HG03175 (cell line): ENCODE measurements at regions not wholly inside any gene's neighbourhood (a gene's known extent, or its start where the extent isn't known, plus 50 kb on each side); places are given as distances from the start of the nearest gene placed in this dataset.
"Not testable (repeated sequence)": the region's sequence is repeated elsewhere in the genome, so short reads cannot be mapped to it uniquely, and the experiment has no call there.

Source experiments
- ATAC-seq: cut with Tn5 transposase; IDR thresholded peaks from one replicate; pipeline ENCODE4 v1.9.1; 2021; ENCODE audit warnings: mild to moderate bottlenecking, moderate library complexity; ENCODE audit not compliant: unreplicated experiment

DNA sequence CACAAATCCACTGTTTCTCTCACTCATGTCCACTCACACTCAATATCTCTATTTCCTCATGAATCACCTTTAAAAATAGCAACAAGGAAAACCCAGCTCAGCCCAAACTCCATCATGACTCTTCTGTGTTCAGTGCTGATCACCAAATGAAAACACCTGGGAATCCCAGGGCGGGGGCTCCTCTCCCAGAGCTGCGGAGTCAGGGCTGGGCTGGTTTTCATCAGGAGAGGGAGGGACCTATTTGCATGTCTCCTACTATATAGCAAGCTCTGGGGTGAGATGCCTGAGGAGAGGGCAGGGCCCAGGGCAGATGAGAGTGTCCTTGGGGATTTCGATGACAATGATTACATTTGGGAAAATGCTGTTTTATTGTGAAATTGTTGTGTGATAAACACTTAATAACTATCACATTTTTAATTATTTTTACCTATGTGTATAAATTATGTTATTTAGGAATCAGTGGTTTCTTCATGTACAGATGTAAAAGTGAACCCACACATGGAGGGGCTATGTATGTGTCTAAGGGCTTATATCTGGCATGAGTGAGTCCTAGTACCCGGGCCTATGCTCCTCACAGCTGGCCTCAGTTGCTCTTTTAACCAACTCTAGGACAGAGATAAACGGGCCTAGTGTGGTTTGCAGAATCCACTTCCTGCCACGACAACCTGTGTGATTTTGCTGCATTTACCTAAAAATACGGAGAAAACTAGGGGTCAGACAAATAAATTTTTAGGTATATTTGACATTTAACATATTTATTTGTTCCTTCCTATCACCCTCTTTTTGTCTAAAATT, 1131.9 kb downstream of the TMEM121 start:
- ATAC-seq, result not testable (repeated sequence)

DNA sequence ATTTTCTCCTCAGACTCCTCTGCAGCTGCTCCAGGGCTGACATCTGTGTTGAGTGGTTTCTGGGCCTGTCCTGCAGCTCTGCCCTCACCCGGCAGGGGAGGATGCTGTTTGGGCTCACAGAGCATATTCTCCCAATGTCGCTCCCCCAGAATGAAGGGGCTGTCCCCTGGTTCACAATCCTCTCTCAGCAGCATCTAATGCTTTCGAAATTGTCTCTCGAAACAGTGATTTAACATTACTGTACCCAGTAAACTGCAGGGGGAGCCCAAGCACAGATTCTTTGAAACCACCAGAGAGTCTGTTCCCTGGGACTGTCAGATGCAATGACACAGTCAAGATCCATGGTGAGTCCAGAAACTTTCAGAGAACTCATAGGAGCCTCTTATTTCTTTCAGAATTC, 1135.2 kb downstream of the TMEM121 start:
- ATAC-seq, result peak; percentile 51

DNA sequence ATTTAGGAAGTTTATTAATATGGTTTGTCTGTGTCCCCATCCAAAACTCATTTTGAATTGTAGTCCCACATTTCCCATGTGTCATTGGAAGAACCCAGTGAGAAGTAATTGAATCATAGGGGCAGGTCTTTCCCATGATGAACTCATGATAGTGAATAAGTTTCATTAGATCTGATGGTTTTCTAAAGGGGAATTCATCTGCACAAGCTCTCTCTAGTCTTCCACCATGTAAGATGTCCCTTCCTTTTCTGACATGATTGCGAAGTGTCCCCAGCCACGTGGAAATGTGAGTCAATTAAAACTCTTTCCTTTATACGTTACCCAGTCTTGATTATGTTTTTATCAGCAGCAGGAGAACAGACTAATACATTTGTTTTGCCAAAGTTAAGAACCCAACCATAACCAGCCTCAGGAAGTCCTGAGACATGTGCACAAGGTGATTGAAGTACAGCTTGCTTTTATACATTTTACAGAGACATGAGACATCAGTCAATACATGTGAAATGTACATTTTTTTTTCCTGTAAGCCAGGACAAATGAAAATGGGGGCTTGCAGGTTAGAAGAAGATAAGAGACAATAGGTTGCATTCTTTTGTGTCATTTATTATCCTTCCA, 1136.7 kb downstream of the TMEM121 start:
- no peak for ATAC-seq

DNA sequence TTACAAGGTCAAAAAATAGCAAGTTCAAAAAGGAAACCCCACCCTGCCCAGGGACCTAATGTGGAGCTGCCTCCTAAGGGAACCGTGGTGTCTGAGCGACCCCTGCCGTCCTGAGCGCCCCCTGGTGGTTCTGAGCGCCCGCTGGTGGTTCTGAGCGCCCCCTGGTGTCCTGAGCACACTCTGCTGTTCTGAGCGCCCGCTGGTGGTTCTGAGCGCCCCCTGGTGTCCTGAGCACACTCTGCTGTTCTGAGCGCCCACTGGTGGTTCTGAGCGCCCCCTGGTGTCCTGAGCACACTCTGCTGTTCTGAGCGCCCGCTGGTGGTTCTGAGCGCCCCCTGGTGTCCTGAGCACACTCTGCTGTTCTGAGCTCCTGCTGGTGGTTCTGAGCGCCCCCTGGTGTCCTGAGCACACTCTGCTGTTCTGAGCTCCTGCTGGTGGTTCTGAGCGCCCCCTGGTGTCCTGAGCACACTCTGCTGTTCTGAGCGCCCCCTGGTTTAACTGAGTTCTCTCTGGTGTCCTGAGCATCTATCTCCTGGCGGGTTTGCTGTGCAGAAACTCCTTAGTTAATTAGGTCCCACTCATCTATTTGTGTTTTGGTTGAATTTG, 1137.5 kb downstream of the TMEM121 start:
- ATAC-seq, result peak; percentile 66

DNA sequence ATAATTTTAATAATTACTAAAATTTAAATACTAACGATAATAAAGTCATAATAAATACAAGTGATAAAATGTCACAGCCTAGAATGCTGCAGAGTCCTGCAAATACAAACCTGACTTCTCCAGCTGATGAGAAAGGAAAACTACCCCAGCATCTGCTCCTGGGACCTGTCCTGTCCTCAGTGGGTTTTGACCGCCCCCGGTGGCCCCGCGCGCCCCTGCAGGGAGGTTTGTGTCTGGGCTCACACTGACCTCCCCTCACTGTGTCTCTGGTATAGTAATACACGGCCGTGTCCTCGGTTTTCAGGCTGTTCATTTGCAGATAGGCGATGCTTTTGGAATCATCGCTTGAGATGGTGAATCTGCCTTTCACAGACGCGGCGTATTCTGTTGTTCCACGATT, 1139.4 kb downstream of the TMEM121 start:
- no peak for ATAC-seq

DNA sequence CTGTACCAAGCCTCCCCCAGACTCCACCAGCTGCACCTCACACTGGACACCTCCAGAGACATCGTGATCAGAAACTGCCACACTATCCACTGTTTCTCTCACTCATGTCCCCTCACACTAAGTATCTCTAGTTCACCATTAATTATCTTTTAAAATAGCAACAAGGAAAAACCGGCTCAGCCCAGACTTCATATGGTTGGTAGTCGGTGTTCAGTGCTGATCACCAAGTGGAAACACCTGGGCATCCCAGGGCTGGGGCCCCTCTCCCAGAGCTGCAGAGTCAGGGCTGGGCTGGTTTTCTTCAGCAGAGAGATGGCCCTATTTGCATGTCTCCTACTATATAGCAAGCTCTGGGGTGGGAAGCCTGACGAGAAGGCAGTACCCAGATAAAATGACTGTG, 1140.0 kb downstream of the TMEM121 start:
- no peak for ATAC-seq

DNA sequence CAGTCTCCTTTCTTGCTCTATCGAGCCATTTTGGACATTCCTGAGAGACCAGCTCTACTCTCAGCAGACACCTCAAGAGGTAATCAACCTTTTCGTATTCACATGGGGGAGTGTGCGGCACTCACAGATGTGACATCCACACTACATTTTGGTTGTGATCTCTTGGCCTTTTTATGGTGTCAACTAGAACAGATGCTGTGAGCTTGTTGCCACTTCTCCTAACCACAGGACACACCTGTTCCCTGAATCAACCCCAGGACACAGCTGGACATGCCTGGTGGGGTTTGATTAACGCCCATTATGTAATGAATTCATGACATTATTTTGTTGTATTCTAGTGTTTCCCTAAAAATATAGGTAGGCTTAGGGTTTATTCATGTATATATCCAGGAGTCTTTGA, 1143.6 kb downstream of the TMEM121 start:
- no peak for ATAC-seq

DNA sequence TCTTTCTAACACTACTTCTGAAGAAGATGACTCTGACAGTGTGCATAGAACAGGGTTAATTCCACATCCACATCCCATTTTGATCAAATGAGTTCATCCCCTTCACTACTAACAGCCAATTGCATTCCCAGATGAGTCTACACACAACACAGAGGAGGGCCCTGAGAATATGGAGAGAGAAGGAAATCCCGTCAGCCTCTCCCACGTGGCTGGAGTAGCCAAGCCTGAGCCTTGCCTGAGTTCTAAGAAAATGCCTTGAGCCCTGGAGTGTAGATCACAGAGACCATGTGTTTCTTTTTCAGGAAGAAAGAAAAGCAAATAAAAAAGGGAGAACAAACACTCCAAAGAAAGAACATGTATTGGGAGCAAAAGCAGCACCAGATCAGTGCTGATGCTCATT, 1147.7 kb downstream of the TMEM121 start:
- ATAC-seq, result not testable (repeated sequence)

DNA sequence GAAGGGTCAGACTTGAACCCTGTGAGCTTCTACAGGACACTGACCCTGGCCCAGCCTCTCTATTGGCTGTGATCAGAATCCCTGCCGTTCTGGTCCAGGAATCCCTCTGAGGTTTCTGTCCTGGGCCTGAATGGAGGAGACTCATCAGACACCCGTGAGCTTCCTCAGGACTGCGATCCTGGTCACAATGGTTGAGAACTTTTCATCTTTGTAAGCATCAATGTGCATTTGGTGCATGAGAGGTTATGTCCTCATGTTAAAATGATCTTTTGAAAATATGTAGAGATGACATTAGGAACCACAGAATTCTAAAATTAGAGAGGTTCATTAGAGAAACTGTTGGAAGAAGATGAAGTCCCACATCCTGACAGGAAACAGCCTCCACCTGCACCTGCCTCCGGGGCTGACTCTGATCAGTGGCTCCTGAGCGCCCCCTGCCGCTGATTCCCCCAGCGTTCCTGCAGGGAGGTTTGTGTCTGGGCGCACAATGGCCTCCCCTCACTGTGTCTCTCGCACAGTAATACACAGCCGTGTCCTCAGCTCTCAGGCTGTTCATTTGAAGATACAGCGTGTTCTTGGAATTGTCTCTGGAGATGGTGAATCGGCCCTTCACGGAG, 1148.2 kb downstream of the TMEM121 start:
- not testable (repeated sequence) for ATAC-seq

DNA sequence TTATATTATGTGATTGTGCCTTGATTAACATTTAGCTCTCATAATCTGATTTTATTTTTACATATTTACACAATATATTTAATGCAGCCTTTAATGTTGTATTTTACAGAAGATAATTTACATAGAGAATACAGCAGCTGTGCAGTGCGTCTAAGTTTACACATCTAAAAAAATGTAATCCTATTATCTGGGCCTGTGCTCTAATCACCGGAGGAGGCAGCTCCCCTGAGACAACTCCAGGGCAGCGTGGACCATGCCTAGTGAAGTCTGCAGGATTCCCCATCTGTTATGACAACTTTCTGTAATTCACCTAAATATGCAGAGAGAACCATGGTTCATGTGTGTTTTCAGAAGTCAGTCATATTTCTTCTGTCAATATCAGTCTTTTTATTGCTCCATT, 1149.3 kb downstream of the TMEM121 start:
- not testable (repeated sequence) for ATAC-seq

DNA sequence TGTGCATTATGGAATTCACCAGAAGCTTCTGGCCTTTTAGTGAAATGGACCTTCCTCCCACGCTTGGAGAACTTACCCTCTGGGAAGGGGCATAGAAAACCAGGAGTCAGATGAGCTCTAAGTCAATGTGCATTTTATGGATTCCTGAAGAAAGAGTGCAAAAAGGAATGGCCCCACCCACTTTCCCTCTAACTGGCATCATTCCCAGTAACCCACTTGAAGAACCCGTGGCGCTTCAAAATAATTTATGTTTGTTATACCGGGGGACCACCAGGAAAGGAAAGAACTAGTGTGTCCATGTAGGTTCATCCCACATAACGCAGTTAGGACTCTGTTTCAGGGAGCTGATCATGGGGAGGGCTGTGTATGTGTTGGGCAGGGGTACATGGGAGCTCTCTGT, 1153.4 kb downstream of the TMEM121 start:
- no peak for ATAC-seq

DNA sequence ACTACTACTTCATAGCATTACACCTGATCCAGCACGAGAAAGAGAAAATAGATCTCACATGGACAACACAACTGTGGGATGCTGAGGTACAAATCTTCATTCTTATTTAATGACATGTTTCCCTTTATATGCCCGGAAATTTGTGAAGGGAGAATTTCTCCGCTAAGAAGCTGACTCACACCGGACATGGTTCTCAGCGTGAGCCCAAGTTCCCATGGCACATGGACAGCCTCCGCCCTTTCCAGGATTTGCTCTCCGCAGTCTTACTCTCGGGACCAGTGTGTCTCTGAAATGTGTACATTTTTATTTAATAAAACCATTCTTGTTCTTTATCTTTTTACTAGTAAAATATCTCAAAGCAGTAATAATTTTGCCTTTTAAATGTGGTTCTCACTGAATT, 1154.8 kb downstream of the TMEM121 start:
- ATAC-seq, result no peak

DNA sequence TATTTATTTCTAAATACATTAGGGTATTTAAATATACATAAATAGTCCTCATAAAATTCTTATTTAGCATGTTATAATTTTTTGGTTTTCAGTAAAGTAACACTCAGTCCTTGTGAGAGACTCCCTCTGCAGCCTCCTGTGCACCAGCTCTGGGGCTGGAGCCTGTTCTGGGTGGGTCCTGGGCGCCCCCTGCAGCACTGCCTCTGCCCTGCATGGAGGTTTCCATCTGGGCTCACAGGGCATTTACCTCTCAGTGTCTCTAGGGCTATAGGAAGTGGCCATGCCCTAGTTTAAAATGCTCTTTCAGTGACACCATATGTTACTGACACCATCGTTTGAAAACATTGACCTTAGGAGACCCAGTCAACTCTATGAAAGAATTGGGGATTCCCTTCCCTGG, 1155.2 kb downstream of the TMEM121 start:
- ATAC-seq, result no peak

DNA sequence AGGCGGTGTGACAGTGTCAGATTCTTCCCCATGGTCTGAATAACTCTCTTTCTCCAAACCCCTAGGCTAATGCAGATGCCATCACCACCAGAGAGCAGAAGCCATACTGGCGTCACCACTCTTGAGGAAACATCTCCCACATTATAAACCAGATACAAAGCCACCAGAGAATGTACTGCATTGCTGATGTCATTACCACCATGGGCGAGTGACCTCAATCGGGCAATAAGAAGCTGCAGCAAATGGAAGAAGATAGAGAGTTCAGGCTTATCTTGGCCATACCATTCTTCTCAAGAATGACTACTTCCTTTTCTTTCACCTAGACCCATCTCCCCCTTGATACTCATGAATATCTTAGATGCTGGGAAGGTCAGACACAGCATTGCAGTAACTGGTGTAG, 1157.2 kb downstream of the TMEM121 start:
- no peak for ATAC-seq

DNA sequence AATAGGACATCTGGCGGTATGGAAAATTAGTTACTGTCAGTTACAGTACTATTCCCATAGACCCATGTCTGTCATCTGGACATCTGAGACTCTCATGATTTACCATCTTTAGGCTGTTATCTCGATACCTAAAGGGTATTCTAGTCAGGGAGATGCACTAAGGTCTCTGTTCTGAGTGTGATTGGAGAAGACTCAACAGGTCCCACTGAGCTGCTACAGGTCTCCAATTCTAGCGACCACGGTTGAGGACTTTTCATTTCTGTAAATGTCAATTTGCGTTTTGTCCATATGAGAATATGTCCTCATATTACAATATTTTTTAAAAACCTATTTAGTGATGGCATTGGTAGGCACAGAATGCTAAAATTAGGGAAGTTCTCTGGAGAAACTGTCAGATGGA, 1160.2 kb downstream of the TMEM121 start:
- ATAC-seq, result no peak

DNA sequence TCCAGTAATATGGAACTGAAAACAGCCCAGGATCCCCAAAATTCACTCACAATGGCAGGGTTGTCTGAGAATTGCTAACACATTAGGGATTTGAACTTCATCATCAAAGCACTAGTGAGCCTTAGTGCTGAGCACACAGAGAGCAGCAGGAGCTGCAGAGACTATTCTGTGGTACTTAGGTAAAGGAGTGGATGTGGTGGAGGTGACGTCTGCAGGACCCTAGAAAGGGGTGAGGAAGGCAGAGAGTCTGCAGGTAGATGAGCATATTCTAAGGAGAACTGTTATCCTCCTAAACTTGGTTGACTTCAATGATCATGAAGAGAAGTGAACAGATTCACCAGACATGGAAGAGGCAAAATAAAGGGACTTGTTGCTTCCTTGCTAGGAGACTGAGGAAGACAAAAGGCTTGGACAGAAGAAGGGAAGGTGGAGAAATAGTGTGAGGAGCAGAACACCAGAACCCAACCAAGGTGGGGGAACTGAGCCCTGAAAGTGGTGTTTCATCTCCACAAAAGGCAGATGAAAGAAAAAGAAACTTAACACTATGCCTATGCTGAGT, 1164.0 kb downstream of the TMEM121 start:
- no peak for ATAC-seq

DNA sequence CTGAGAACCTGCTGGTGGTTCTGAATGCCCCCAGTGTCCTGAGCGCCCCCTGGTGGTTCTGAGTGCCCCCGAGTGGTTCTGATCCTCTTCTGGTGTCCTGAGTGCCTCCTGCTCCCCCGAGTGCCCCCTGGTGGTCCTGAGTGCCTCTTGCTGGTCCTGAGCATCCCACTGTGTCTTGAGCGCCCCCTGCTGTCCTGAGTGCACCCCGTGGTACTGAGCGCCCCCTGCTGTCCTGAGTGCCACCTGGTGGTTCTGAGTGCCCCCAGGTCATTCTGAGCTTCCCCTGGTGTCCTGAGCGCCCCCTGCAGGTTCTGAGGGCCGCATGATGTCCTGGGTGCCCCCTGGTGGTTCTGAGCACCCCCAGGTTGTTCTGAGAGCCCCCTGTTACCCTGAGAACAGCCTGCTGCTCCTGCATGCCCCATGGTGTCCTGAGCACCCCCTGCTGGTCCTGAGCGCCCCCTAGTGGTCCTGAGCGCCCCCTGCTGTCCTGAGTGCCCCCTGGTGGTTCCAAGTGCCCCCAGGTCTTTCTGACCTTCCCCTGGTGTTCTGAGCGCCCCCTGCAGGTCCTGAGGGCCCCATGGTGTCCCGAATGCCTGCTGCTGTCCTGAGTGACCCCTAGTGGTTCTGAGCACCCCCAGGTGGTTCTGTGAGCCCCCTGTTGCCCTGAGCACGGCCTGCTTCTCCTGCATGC, 1165.4 kb downstream of the TMEM121 start:
- peak; percentile 72 for ATAC-seq

DNA sequence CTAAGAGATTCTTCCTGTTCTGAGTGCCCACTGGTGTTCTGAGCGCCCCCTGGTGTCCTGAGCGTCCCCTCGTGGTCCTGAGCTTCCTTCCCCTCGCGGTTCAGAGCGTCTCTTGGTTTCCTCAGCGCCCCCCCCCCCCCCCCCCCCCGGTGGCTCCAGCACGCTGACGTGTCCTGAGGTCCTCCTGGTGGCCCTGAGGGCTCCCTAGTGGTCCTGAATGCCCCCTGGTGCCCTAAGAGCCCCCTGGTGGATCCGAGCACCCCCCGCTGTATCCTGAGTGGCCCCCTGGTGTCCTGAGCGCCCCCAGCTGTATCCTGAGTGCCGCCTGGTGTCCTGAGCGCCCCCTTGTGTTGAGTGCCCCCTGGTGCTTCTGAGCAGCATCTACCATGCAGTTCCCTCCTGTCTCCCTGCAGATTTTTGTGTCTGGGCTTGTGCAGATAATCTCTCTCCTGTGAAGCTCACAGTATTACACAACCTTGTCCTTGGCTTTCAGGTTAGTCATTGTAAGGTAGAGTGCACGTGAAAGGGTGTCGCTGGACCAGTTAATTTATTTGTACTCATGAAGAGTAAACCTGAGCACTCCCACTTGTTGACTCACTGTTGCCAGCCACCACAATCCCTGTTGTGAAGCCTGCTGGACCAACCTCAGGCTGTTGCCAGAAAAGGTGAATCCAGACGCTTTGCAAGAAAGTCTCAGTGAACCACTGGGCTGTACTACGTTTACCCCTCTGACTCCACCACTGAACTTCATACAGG, 1168.4 kb downstream of the TMEM121 start:
- ATAC-seq, result peak; percentile 45

DNA sequence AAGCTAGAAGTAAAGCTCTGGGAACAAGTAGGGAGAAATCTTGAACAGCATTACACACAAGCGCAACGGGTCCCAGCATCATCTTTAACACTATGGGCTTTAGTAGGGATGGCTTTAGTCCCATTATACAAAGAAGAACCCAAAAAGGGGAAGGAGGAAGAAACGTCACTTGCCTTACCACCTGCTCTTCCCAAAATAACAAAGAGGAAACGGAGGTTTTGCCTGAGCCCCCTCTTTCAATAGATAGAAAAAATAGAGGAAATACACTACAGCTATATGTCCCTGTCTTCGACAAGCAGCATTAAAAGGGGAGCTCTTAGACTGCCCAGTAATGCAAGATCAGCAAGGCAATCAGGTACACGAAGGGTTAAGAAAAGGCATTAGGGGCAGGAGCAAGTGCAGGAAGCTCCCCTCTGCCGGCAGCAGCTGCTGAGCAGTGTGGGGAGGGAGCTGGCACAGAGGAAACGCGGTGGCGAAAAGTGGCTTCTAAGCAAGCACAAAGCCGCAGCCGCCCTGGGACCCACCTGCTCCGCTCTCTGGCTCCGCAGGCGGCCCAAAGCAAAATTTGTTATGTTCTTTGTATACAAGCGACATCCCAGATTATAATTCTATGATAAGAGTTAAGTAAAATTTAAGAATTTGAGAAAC, 1172.4 kb downstream of the TMEM121 start:
- peak; percentile 56 for ATAC-seq

DNA sequence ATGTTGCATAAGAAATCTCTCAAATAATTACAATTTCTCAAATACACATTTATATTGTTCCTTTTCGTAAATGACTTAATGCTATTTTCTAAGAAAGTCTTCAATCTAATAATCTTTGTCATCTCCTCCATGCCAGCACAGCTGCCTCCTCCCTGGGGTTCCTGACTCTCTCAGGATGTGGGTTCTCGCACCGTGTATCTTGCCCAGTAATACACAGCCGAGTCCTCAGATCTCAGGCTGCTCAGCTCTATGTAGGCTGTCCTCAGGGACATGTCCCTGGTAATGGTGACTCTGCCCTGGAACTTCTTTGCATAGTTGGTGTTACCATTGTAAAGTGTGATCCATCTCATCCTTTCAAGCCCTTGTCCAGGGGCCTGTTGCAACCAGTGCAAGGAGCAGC, 1177.3 kb downstream of the TMEM121 start:
- not testable (repeated sequence) for ATAC-seq
